ENCODE measurements at regions not wholly inside any gene's neighbourhood (a gene's known extent, or its start where the extent isn't known, plus 50 kb on each side); places are given as distances from the start of the nearest gene placed in this dataset.
A peak's percentile ranks its signal among the peaks of the same experiment; 100 is the strongest.

- Histone ChIP-seq H3K4me3 (no peak overlapping the region), H3K27me3 (replicated peaks) (no peaks in the 10 kb centered on the region), H3K9me3 (replicated peaks) (no peaks in the 10 kb centered on the region), H3K4me1 (replicated peaks) (no peaks in the 10 kb centered on the region), H3K36me3 (no peaks in the 10 kb centered on the region), H3K27ac (no peak overlapping the region)
- peak in 1 of 2 experiments; percentile 15 for DNase-seq (ENCODE audit: low read depth in 1 of 2, low spot score in 2 of 2)
These were observed 275.6 kb upstream of the FOXK1 start for GRCh38 chr7:4406288-4407058.

- DNase-seq (ENCODE audit: low read depth in 1 of 2, low spot score in 2 of 2) = peak in 1 of 2 experiments; percentile 2
- no peaks in the 10 kb centered on the region for H3K9me3 ChIP-seq (replicated peaks)
- no peak overlapping the region for H3K27ac ChIP-seq
- H3K4me1 ChIP-seq (replicated peaks) = no peaks in the 10 kb centered on the region
- H3K4me3 ChIP-seq = no peak overlapping the region
- H3K27me3 ChIP-seq (replicated peaks) = no peaks in the 10 kb centered on the region
- H3K36me3 ChIP-seq = no peaks in the 10 kb centered on the region
These were observed 272.1 kb upstream of the FOXK1 start for GRCh38 chr7:4409946-4410345.

GRCh38 chr7:4416396-4417056 is 265.6 kb upstream of the FOXK1 start:
- no peaks in the 10 kb centered on the region for H3K4me1 ChIP-seq (replicated peaks)
- no peak overlapping the region for H3K4me3 ChIP-seq
- DNase-seq (ENCODE audit: low read depth in 1 of 2, low spot score in 2 of 2) = peak in 1 of 2 experiments; percentile 4
- no peaks in the 10 kb centered on the region for H3K27me3 ChIP-seq (replicated peaks)
- no peaks in the 10 kb centered on the region for H3K9me3 ChIP-seq (replicated peaks)
- H3K27ac ChIP-seq = no peak overlapping the region
- no peaks in the 10 kb centered on the region for H3K36me3 ChIP-seq

GRCh38 chr7:4428526-4428925 is 253.6 kb upstream of the FOXK1 start:
- H3K27ac ChIP-seq = no peak overlapping the region
- no peak for DNase-seq (ENCODE audit: low read depth in 1 of 2, low spot score in 2 of 2)
- no peaks in the 10 kb centered on the region for H3K36me3 ChIP-seq

GRCh38 chr7:4430227-4430626 is 251.9 kb upstream of the FOXK1 start:
- Histone ChIP-seq H3K27ac (no peak overlapping the region), H3K36me3 (no peaks in the 10 kb centered on the region), H3K4me1 (replicated peaks) (no peaks in the 10 kb centered on the region), H3K9me3 (replicated peaks) (peaks cover 5% of the 10 kb centered on the region; the same call in 1 of the 2 replicates), H3K27me3 (replicated peaks) (0 out of 2 replicates have a peak, but pooled peaks cover 2% of the 10 kb centered on the region), H3K4me3 (no peak overlapping the region)
- DNase-seq (ENCODE audit: low read depth in 1 of 2, low spot score in 2 of 2) = no peak

More at GRCh38 chr7:4428526-4428925, 253.6 kb upstream of the FOXK1 start:
- H3K9me3 ChIP-seq (replicated peaks) = peaks cover 7% of the 10 kb centered on the region; the same call in 1 of the 2 replicates
- H3K27me3 ChIP-seq (replicated peaks) = no peaks in the 10 kb centered on the region
- H3K4me3 ChIP-seq = no peak overlapping the region
- H3K4me1 ChIP-seq (replicated peaks) = no peaks in the 10 kb centered on the region

GRCh38 chr7:4434306-4434705 is 247.8 kb upstream of the FOXK1 start:
- Histone ChIP-seq H3K4me1 (replicated peaks) (no peaks in the 10 kb centered on the region), H3K9me3 (replicated peaks) (peaks cover 5% of the 10 kb centered on the region; the same call in 1 of the 2 replicates), H3K4me3 (no peak overlapping the region), H3K27ac (no peak overlapping the region), H3K27me3 (replicated peaks) (0 out of 2 replicates have a peak, but pooled peaks cover 2% of the 10 kb centered on the region), H3K36me3 (no peaks in the 10 kb centered on the region)
- DNase-seq (ENCODE audit: low read depth in 1 of 2, low spot score in 2 of 2) = no peak

- Histone ChIP-seq H3K9me3 (replicated peaks) (no peaks in the 10 kb centered on the region), H3K27ac (no peak overlapping the region), H3K36me3 (no peaks in the 10 kb centered on the region), H3K4me1 (replicated peaks) (no peaks in the 10 kb centered on the region), H3K4me3 (no peak overlapping the region), H3K27me3 (replicated peaks) (0 out of 2 replicates have a peak, but pooled peaks cover 2% of the 10 kb centered on the region)
- DNase-seq (ENCODE audit: low read depth in 1 of 2, low spot score in 2 of 2) = no peak
These were observed 245.7 kb upstream of the FOXK1 start for GRCh38 chr7:4436361-4436895.

GRCh38 chr7:4436936-4437335 is 245.2 kb upstream of the FOXK1 start:
- Histone ChIP-seq H3K27ac (no peak overlapping the region), H3K4me1 (replicated peaks) (no peaks in the 10 kb centered on the region), H3K27me3 (replicated peaks) (0 out of 2 replicates have a peak, but pooled peaks cover 2% of the 10 kb centered on the region), H3K9me3 (replicated peaks) (no peaks in the 10 kb centered on the region), H3K36me3 (no peaks in the 10 kb centered on the region), H3K4me3 (no peak overlapping the region)
- DNase-seq (ENCODE audit: low read depth in 1 of 2, low spot score in 2 of 2) = no peak

GRCh38 chr7:4437916-4438315 is 244.2 kb upstream of the FOXK1 start:
- no peak for DNase-seq (ENCODE audit: low read depth in 1 of 2, low spot score in 2 of 2)
- no peaks in the 10 kb centered on the region for H3K9me3 ChIP-seq (replicated peaks)
- no peaks in the 10 kb centered on the region for H3K4me1 ChIP-seq (replicated peaks)
- H3K36me3 ChIP-seq = no peaks in the 10 kb centered on the region
- H3K27me3 ChIP-seq (replicated peaks) = 0 out of 2 replicates have a peak, but pooled peaks cover 2% of the 10 kb centered on the region
- no peak overlapping the region for H3K27ac ChIP-seq
- H3K4me3 ChIP-seq = no peak overlapping the region

GRCh38 chr7:4438723-4439245 is 243.3 kb upstream of the FOXK1 start:
- Histone ChIP-seq H3K9me3 (replicated peaks) (no peaks in the 10 kb centered on the region), H3K27ac (no peak overlapping the region), H3K36me3 (no peaks in the 10 kb centered on the region), H3K4me3 (no peak overlapping the region), H3K4me1 (replicated peaks) (no peaks in the 10 kb centered on the region), H3K27me3 (replicated peaks) (0 out of 2 replicates have a peak, but pooled peaks cover 2% of the 10 kb centered on the region)
- DNase-seq (ENCODE audit: low read depth in 1 of 2, low spot score in 2 of 2) = no peak

GRCh38 chr7:4439444-4439843 is 242.7 kb upstream of the FOXK1 start:
- Histone ChIP-seq H3K9me3 (replicated peaks) (no peaks in the 10 kb centered on the region), H3K4me1 (replicated peaks) (no peaks in the 10 kb centered on the region), H3K27ac (no peak overlapping the region), H3K27me3 (replicated peaks) (0 out of 2 replicates have a peak, but pooled peaks cover 2% of the 10 kb centered on the region), H3K4me3 (no peak overlapping the region), H3K36me3 (no peaks in the 10 kb centered on the region)
- no peak for DNase-seq (ENCODE audit: low read depth in 1 of 2, low spot score in 2 of 2)

- no peaks in the 10 kb centered on the region for H3K4me1 ChIP-seq (replicated peaks)
- no peak for DNase-seq (ENCODE audit: low read depth in 1 of 2, low spot score in 2 of 2)
These were observed 238.0 kb upstream of the FOXK1 start for GRCh38 chr7:4444106-4444505.

GRCh38 chr7:4445777-4446176 is 236.3 kb upstream of the FOXK1 start:
- Histone ChIP-seq H3K27ac (no peak overlapping the region), H3K27me3 (replicated peaks) (no peaks in the 10 kb centered on the region), H3K4me3 (no peak overlapping the region), H3K36me3 (no peaks in the 10 kb centered on the region), H3K9me3 (replicated peaks) (no peaks in the 10 kb centered on the region), H3K4me1 (replicated peaks) (no peaks in the 10 kb centered on the region)
- DNase-seq (ENCODE audit: low read depth in 1 of 2, low spot score in 2 of 2) = no peak

More at GRCh38 chr7:4444106-4444505, 238.0 kb upstream of the FOXK1 start:
- Histone ChIP-seq H3K27ac (no peak overlapping the region), H3K27me3 (replicated peaks) (no peaks in the 10 kb centered on the region), H3K36me3 (no peaks in the 10 kb centered on the region), H3K9me3 (replicated peaks) (no peaks in the 10 kb centered on the region), H3K4me3 (no peak overlapping the region)

GRCh38 chr7:4449263-4449662 is 232.8 kb upstream of the FOXK1 start:
- Histone ChIP-seq H3K36me3 (no peaks in the 10 kb centered on the region), H3K4me1 (replicated peaks) (no peaks in the 10 kb centered on the region), H3K27me3 (replicated peaks) (no peaks in the 10 kb centered on the region), H3K27ac (no peak overlapping the region), H3K9me3 (replicated peaks) (no peaks in the 10 kb centered on the region), H3K4me3 (no peak overlapping the region)
- DNase-seq (ENCODE audit: low read depth in 1 of 2, low spot score in 2 of 2) = no peak

Data from SJSA1 (cell line).